Midbrain (tissue), 1 donor: ENCODE measurements at regions not wholly inside any gene's neighbourhood (a gene's known extent, or its start where the extent isn't known, plus 50 kb on each side); places are given as distances from the start of the nearest gene placed in this dataset.
"Not testable (repeated sequence)": the region's sequence is repeated elsewhere in the genome, so short reads cannot be mapped to it uniquely, and the experiment has no call there.

Experiments
- DNase-seq: peaks from one replicate; lab custom pipeline; 2025; lab: John Stamatoyannopoulos, UW

GRCh38 chr3:103787879-103788278, 1353.1 kb downstream of the ZPLD1 start:
- no peak for DNase-seq

- DNase-seq, result no peak
Observed at GRCh38 chr3:103791786-103792515, 1357.1 kb downstream of the ZPLD1 start.

- no peak for DNase-seq
Observed at GRCh38 chr3:103794656-103795055, 1359.8 kb downstream of the ZPLD1 start.

GRCh38 chr3:103796068-103796467, 1361.3 kb downstream of the ZPLD1 start:
- DNase-seq, result no peak

- DNase-seq, result no peak
Observed at GRCh38 chr3:103803787-103804186, 1369.0 kb downstream of the ZPLD1 start.

- DNase-seq, result no peak
Observed at GRCh38 chr3:103810167-103810566, 1375.4 kb downstream of the ZPLD1 start.

- no peak for DNase-seq
Observed at GRCh38 chr3:103813955-103814354, 1379.1 kb downstream of the ZPLD1 start.

- no peak for DNase-seq
Observed at GRCh38 chr3:103818398-103818797, 1383.6 kb downstream of the ZPLD1 start.

- no peak for DNase-seq
Observed at GRCh38 chr3:103818800-103819199, 1384.0 kb downstream of the ZPLD1 start.

GRCh38 chr3:103825586-103825985, 1390.8 kb downstream of the ZPLD1 start:
- DNase-seq, result no peak

GRCh38 chr3:103829723-103830326, 1395.0 kb downstream of the ZPLD1 start:
- no peak for DNase-seq

- DNase-seq, result no peak
Observed at GRCh38 chr3:103847081-103848062, 1412.6 kb downstream of the ZPLD1 start.

GRCh38 chr3:103851793-103852192, 1417.0 kb downstream of the ZPLD1 start:
- DNase-seq, result no peak

GRCh38 chr3:103862415-103862814, 1427.6 kb downstream of the ZPLD1 start:
- no peak for DNase-seq

- no peak for DNase-seq
Observed at GRCh38 chr3:103863381-103863780, 1428.6 kb downstream of the ZPLD1 start.

GRCh38 chr3:103866113-103866512, 1431.3 kb downstream of the ZPLD1 start:
- no peak for DNase-seq

- no peak for DNase-seq
Observed at GRCh38 chr3:103873021-103873420, 1438.2 kb downstream of the ZPLD1 start.

- no peak for DNase-seq
Observed at GRCh38 chr3:103873897-103874545, 1439.2 kb downstream of the ZPLD1 start.

GRCh38 chr3:103881809-103882208, 1447.0 kb downstream of the ZPLD1 start:
- not testable (repeated sequence) for DNase-seq

- no peak for DNase-seq
Observed at GRCh38 chr3:103889675-103890074, 1454.9 kb downstream of the ZPLD1 start.

- no peak for DNase-seq
Observed at GRCh38 chr3:103894162-103894822, 1459.5 kb downstream of the ZPLD1 start.
